GM12878 (cell line): ENCODE measurements at regions not wholly inside any gene's neighbourhood (a gene's known extent, or its start where the extent isn't known, plus 50 kb on each side); places are given as distances from the start of the nearest gene placed in this dataset.
A peak's percentile ranks its signal among the peaks of the same experiment; 100 is the strongest.

ENCODE experiments used
- CHD1 ChIP-seq: IDR thresholded peaks from 2 replicates; pipeline ENCODE4 v1.6.1; 2012; ENCODE audit warnings: low read depth, low read length, improper control_type of control experiment
- CTCF ChIP-seq, 3 experiments: IDR thresholded peaks in 2 of 3; conservative IDR thresholded peaks in 1 of 3; 2 replicates each; pipeline ENCODE4 v1.5.1; 2011; ENCODE audit warnings: low read depth in 3 of 3, low read length in 3 of 3, mild to moderate bottlenecking in 3 of 3, control low read depth in 2 of 3, moderate library complexity in 2 of 3, inconsistent platforms in 1 of 3, mixed read lengths in 1 of 3; ENCODE audit not compliant: control insufficient read depth in 2 of 3, insufficient read depth in 1 of 3; ENCODE audit errors: extremely low read depth in 1 of 3
- EGR1 ChIP-seq, 2 experiments: IDR thresholded peaks; 1 replicate in 1 of 2; 2 replicates in 1 of 2; pipeline ENCODE4 v1.6.1; 2011 to 2012; ENCODE audit warnings: low read depth in 2 of 2, low read length in 2 of 2, borderline replicate concordance in 1 of 2, mild to moderate bottlenecking in 1 of 2, moderate library complexity in 1 of 2
- IRF5 ChIP-seq: fragments of 450-650 bp; IDR thresholded peaks from 2 replicates; pipeline ENCODE4 v1.6.1; 2017; ENCODE audit warnings: borderline replicate concordance
- KDM1A ChIP-seq: fragments of 200-600 bp; sonication (generic); IDR thresholded peaks from 2 replicates; pipeline ENCODE4 v1.6.1; 2016; ENCODE audit warnings: borderline replicate concordance
- NFYA ChIP-seq: IDR thresholded peaks from 2 replicates; pipeline ENCODE4 v1.6.1; 2011; ENCODE audit warnings: low read depth, mild to moderate bottlenecking, low read length, improper control_type of control experiment, borderline replicate concordance
- NR2C2 ChIP-seq: IDR thresholded peaks from 2 replicates; pipeline ENCODE4 v1.6.1; 2011; ENCODE audit warnings: borderline replicate concordance, low read depth; ENCODE audit not compliant: control insufficient read depth, insufficient read length
- NR2F1 ChIP-seq: fragments of 450-650 bp; conservative IDR thresholded peaks from 2 replicates; pipeline ENCODE4 v1.6.1; 2017; ENCODE audit warnings: mild to moderate bottlenecking
- PML ChIP-seq: IDR thresholded peaks from 2 replicates; pipeline ENCODE4 v1.6.1; 2012; ENCODE audit warnings: low read length, inconsistent platforms
- POU2F2 ChIP-seq: IDR thresholded peaks from 3 replicates; pipeline ENCODE4 v1.6.1; 2011; ENCODE audit warnings: low read depth, mild to moderate bottlenecking, low read length, borderline replicate concordance
- RAD21 ChIP-seq: IDR thresholded peaks from 2 replicates; pipeline ENCODE4 v1.6.1; 2011; ENCODE audit warnings: mild to moderate bottlenecking, low read depth, low read length, moderate library complexity; ENCODE audit not compliant: insufficient read depth
- RAD51 ChIP-seq: fragments of 450-650 bp; IDR thresholded peaks from 2 replicates; pipeline ENCODE4 v1.6.1; 2016; ENCODE audit warnings: moderate library complexity, mild to moderate bottlenecking, inconsistent platforms
- RELA ChIP-seq: fragments of 450-650 bp; IDR thresholded peaks from 2 replicates; pipeline ENCODE4 v1.8.0; 2014; ENCODE audit warnings: borderline replicate concordance; ENCODE audit not compliant: partially characterized antibody
- SMARCA5 ChIP-seq: fragments of 450-650 bp; IDR thresholded peaks from 2 replicates; pipeline ENCODE4 v1.6.1; 2017; ENCODE audit warnings: mild to moderate bottlenecking
- SRF ChIP-seq, 2 experiments: IDR thresholded peaks; 2 replicates each; pipeline ENCODE4 v1.6.1; 2011; ENCODE audit warnings: low read depth in 2 of 2, low read length in 2 of 2, mild to moderate bottlenecking in 1 of 2, moderate library complexity in 1 of 2
- STAT3 ChIP-seq: IDR thresholded peaks from 2 replicates; pipeline ENCODE4 v1.6.1; 2011; ENCODE audit warnings: low read depth, low read length, improper control_type of control experiment
- YBX1 ChIP-seq: fragments of 450-650 bp; IDR thresholded peaks from 2 replicates; pipeline ENCODE4 v1.6.1; 2016; ENCODE audit warnings: antibody characterized with exemption
- ZNF217 ChIP-seq: fragments of 450-650 bp; IDR thresholded peaks from 2 replicates; pipeline ENCODE4 v1.6.1; 2017; ENCODE audit warnings: antibody characterized with exemption, mild to moderate bottlenecking
- TF ChIP-seq, protein P1 (sequence below): IDR thresholded peaks from 2 replicates; pipeline ENCODE4 v1.6.1; 2011; ENCODE audit warnings: low read depth, low read length, improper control_type of control experiment, borderline replicate concordance
- TF ChIP-seq, protein P2 (sequence below): IDR thresholded peaks from 2 replicates; pipeline ENCODE4 v1.6.1; 2011; ENCODE audit warnings: mild to moderate bottlenecking, low read depth, low read length, moderate library complexity; ENCODE audit not compliant: insufficient replicate concordance
- TF ChIP-seq, protein P3 (sequence below): fragments of 450-650 bp; IDR thresholded peaks from 2 replicates; pipeline ENCODE4 v1.6.1; 2017; ENCODE audit warnings: mild to moderate bottlenecking, moderate library complexity

- TF ChIP-seq, protein P1, sequence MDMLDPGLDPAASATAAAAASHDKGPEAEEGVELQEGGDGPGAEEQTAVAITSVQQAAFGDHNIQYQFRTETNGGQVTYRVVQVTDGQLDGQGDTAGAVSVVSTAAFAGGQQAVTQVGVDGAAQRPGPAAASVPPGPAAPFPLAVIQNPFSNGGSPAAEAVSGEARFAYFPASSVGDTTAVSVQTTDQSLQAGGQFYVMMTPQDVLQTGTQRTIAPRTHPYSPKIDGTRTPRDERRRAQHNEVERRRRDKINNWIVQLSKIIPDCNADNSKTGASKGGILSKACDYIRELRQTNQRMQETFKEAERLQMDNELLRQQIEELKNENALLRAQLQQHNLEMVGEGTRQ, result no peak
- TF ChIP-seq PML (peak; percentile 99), SMARCA5 (no peak), KDM1A (no peak), NR2F1 (no peak), SRF (IDR thresholded peaks at IDR 0.05; ENCODE audit: low read depth in 2 of 2, low read length in 2 of 2) (no peak), YBX1 (no peak), RAD51 (no peak), STAT3 (no peak), CHD1 (no peak), RAD21 (no peak), NR2C2 (no peak), RELA (no peak), ZNF217 (no peak), IRF5 (no peak), CTCF (IDR thresholded peaks at IDR 0.05 in 2 of 3, conservative IDR thresholded peaks at IDR 0.05 in 1 of 3; ENCODE audit: control insufficient read depth in 2 of 3, extremely low read depth in 1 of 3, insufficient read depth in 1 of 3, low read depth in 3 of 3, low read length in 3 of 3) (no peak), NFYA (no peak), EGR1 (IDR thresholded peaks at IDR 0.05; ENCODE audit: borderline replicate concordance in 1 of 2, low read depth in 2 of 2, low read length in 2 of 2) (no peak), POU2F2 (peak; percentile 74; the same call in 1 of the 3 replicates)
- TF ChIP-seq, protein P2, sequence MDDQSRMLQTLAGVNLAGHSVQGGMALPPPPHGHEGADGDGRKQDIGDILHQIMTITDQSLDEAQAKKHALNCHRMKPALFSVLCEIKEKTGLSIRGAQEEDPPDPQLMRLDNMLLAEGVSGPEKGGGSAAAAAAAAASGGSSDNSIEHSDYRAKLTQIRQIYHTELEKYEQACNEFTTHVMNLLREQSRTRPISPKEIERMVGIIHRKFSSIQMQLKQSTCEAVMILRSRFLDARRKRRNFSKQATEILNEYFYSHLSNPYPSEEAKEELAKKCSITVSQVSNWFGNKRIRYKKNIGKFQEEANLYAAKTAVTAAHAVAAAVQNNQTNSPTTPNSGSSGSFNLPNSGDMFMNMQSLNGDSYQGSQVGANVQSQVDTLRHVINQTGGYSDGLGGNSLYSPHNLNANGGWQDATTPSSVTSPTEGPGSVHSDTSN, result no peak
- TF ChIP-seq, protein P3, sequence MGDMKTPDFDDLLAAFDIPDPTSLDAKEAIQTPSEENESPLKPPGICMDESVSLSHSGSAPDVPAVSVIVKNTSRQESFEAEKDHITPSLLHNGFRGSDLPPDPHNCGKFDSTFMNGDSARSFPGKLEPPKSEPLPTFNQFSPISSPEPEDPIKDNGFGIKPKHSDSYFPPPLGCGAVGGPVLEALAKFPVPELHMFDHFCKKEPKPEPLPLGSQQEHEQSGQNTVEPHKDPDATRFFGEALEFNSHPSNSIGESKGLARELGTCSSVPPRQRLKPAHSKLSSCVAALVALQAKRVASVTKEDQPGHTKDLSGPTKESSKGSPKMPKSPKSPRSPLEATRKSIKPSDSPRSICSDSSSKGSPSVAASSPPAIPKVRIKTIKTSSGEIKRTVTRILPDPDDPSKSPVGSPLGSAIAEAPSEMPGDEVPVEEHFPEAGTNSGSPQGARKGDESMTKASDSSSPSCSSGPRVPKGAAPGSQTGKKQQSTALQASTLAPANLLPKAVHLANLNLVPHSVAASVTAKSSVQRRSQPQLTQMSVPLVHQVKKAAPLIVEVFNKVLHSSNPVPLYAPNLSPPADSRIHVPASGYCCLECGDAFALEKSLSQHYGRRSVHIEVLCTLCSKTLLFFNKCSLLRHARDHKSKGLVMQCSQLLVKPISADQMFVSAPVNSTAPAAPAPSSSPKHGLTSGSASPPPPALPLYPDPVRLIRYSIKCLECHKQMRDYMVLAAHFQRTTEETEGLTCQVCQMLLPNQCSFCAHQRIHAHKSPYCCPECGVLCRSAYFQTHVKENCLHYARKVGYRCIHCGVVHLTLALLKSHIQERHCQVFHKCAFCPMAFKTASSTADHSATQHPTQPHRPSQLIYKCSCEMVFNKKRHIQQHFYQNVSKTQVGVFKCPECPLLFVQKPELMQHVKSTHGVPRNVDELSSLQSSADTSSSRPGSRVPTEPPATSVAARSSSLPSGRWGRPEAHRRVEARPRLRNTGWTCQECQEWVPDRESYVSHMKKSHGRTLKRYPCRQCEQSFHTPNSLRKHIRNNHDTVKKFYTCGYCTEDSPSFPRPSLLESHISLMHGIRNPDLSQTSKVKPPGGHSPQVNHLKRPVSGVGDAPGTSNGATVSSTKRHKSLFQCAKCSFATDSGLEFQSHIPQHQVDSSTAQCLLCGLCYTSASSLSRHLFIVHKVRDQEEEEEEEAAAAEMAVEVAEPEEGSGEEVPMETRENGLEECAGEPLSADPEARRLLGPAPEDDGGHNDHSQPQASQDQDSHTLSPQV, result no peak
These were observed 709.2 kb downstream of the TMEM121 start (continued) for GRCh38 chr14:106235356-106236159.
